H9 (cell line): ENCODE measurements at regions not wholly inside any gene's neighbourhood (a gene's known extent, or its start where the extent isn't known, plus 50 kb on each side); places are given as distances from the start of the nearest gene placed in this dataset.

ENCODE experiments used
- DNase-seq: peaks from one replicate; pipeline ENCODE4 v3.0.0-alpha.2; 2017
- H2AFZ ChIP-seq: one replicate; pipeline ENCODE4 v1.6.1; 2013; ENCODE audit warnings: mild to moderate bottlenecking, low read length, control low read depth, moderate library complexity
- H2AK5ac ChIP-seq: 2 replicates; pipeline ENCODE4 v1.6.1; 2013; ENCODE audit warnings: low read length, control low read depth, mixed read lengths; ENCODE audit not compliant: insufficient read length
- H2BK120ac ChIP-seq: one replicate; pipeline ENCODE4 v1.6.1; 2013; ENCODE audit warnings: low read depth, mild to moderate bottlenecking, low read length, control low read depth, inconsistent platforms; ENCODE audit not compliant: poor library complexity, severe bottlenecking
- H2BK12ac ChIP-seq: 2 replicates; pipeline ENCODE4 v1.6.1; 2013; ENCODE audit warnings: low read length, control low read depth, mixed read lengths, low read depth; ENCODE audit not compliant: insufficient read length
- H2BK15ac ChIP-seq: 2 replicates; pipeline ENCODE4 v1.6.1; 2013; ENCODE audit warnings: low read depth, low read length, control low read depth
- H2BK20ac ChIP-seq: one replicate; pipeline ENCODE4 v1.6.1; 2013; ENCODE audit warnings: low read depth, mild to moderate bottlenecking, low read length, control low read depth, inconsistent platforms; ENCODE audit not compliant: poor library complexity, severe bottlenecking
- H2BK5ac ChIP-seq: 2 replicates; pipeline ENCODE4 v1.6.1; 2013; ENCODE audit warnings: low read length, control low read depth, mixed read lengths; ENCODE audit not compliant: insufficient read length
- H3K14ac ChIP-seq: 2 replicates; pipeline ENCODE4 v1.6.1; 2013; ENCODE audit warnings: low read length, control low read depth; ENCODE audit not compliant: insufficient read depth
- H3K18ac ChIP-seq: 2 replicates; pipeline ENCODE4 v1.6.1; 2013; ENCODE audit warnings: low read depth, mild to moderate bottlenecking, mixed read lengths, low read length, control low read depth; ENCODE audit not compliant: insufficient read length
- H3K23ac ChIP-seq: 2 replicates; pipeline ENCODE4 v1.6.1; 2013; ENCODE audit warnings: low read length, control low read depth, mixed read lengths, low read depth; ENCODE audit not compliant: insufficient read length
- H3K23me2 ChIP-seq: 2 replicates; pipeline ENCODE4 v1.6.1; 2013; ENCODE audit warnings: low read depth, mild to moderate bottlenecking, mixed read lengths, low read length, control low read depth; ENCODE audit not compliant: insufficient read length, poor library complexity, severe bottlenecking
- H3K27ac ChIP-seq: 2 replicates; pipeline ENCODE4 v1.5.1; 2013; ENCODE audit warnings: low read length, control low read depth, mixed read lengths, low read depth; ENCODE audit not compliant: insufficient read length
- H3K27me3 ChIP-seq: 2 replicates; pipeline ENCODE4 v1.6.1; 2013; ENCODE audit warnings: low read length, control low read depth, inconsistent platforms; ENCODE audit not compliant: insufficient read depth
- H3K4ac ChIP-seq: 2 replicates; pipeline ENCODE4 v1.6.1; 2013; ENCODE audit warnings: low read depth, mild to moderate bottlenecking, control low read depth, inconsistent platforms, low read length, moderate library complexity
- H3K4me1 ChIP-seq: 2 replicates; pipeline ENCODE4 v1.6.1; 2013; ENCODE audit warnings: low read length, control low read depth, inconsistent platforms; ENCODE audit not compliant: insufficient read depth
- H3K4me2 ChIP-seq: 2 replicates; pipeline ENCODE4 v1.6.1; 2013; ENCODE audit warnings: low read length, control low read depth, mixed read lengths; ENCODE audit not compliant: insufficient read length, insufficient read depth
- H3K56ac ChIP-seq: 2 replicates; pipeline ENCODE4 v1.6.1; 2013; ENCODE audit warnings: low read depth, mild to moderate bottlenecking, mixed read lengths, low read length, control low read depth; ENCODE audit not compliant: insufficient read length
- H3K79me1 ChIP-seq: 2 replicates; pipeline ENCODE4 v1.6.1; 2013; ENCODE audit warnings: low read depth, mild to moderate bottlenecking, moderate library complexity, low read length, control low read depth, inconsistent platforms; ENCODE audit not compliant: insufficient read depth, poor library complexity, severe bottlenecking
- H3K79me2 ChIP-seq: 2 replicates; pipeline ENCODE4 v1.6.1; 2013; ENCODE audit warnings: low read length, control low read depth, inconsistent platforms; ENCODE audit not compliant: insufficient read depth
- H3K9ac ChIP-seq: 2 replicates; pipeline ENCODE4 v1.6.1; 2013; ENCODE audit warnings: low read length, control low read depth, mixed read lengths; ENCODE audit not compliant: insufficient read length; ENCODE audit errors: extremely low read depth
- H3K9me3 ChIP-seq: one replicate; pipeline ENCODE4 v1.6.1; 2013; ENCODE audit warnings: low read depth, low read length, inconsistent platforms; ENCODE audit not compliant: control insufficient read depth
- H3T11ph ChIP-seq: one replicate; pipeline ENCODE4 v1.6.1; 2013; ENCODE audit warnings: mild to moderate bottlenecking, low read length, control low read depth, inconsistent platforms
- H4K20me1 ChIP-seq: one replicate; pipeline ENCODE4 v1.6.1; 2013; ENCODE audit not compliant: control insufficient read depth, insufficient read length, insufficient read depth
- H4K5ac ChIP-seq: 2 replicates; pipeline ENCODE4 v1.6.1; 2013; ENCODE audit warnings: low read depth, mild to moderate bottlenecking, mixed read lengths, low read length, control low read depth; ENCODE audit not compliant: insufficient read length
- H4K8ac ChIP-seq: replicated peaks from 2 replicates; pipeline ENCODE4 v1.6.1; 2013; ENCODE audit warnings: low read length, control low read depth, mixed read lengths, low read depth; ENCODE audit not compliant: insufficient read length
- H4K91ac ChIP-seq: 2 replicates; pipeline ENCODE4 v1.6.1; 2013; ENCODE audit warnings: low read depth, mild to moderate bottlenecking, moderate library complexity, mixed read lengths, low read length, control low read depth; ENCODE audit not compliant: insufficient read length
- H3K27ac Mint-ChIP-seq, 3 experiments: 2 replicates in 2 of 3; 3 replicates in 1 of 3; pipeline ENCODE4 v1.8.0; 2020 to 2021; ENCODE audit warnings: mixed read lengths in 3 of 3, mild to moderate bottlenecking in 1 of 3, moderate library complexity in 1 of 3
- H3K27me3 Mint-ChIP-seq: 2 replicates; pipeline ENCODE4 v1.8.0; 2021; ENCODE audit warnings: low read depth, mild to moderate bottlenecking, moderate library complexity, mixed read lengths
- H3K36me3 Mint-ChIP-seq, 3 experiments: 2 replicates in 2 of 3; 3 replicates in 1 of 3; pipeline ENCODE4 v1.8.0; 2020 to 2021; ENCODE audit warnings: low read depth in 3 of 3, mixed read lengths in 3 of 3; ENCODE audit not compliant: insufficient read depth in 1 of 3
- H3K4me1 Mint-ChIP-seq, 2 experiments: 2 replicates each; pipeline ENCODE4 v1.8.0; 2020; ENCODE audit warnings: mixed read lengths in 2 of 2
- H3K4me3 Mint-ChIP-seq, 2 experiments: 2 replicates in 1 of 2; 3 replicates in 1 of 2; pipeline ENCODE4 v1.8.0; 2020 to 2021; ENCODE audit warnings: mild to moderate bottlenecking in 2 of 2, mixed read lengths in 2 of 2, moderate library complexity in 1 of 2
- H3K9me3 Mint-ChIP-seq, 2 experiments: 2 replicates in 1 of 2; 3 replicates in 1 of 2; pipeline ENCODE4 v1.8.0; 2020; ENCODE audit warnings: mild to moderate bottlenecking in 2 of 2, mixed read lengths in 2 of 2, moderate library complexity in 1 of 2
- WGBS: extraction: QIAGEN DNeasy Blood & Tissue Kit; methylation state at CpG from one replicate; pipeline ENCODE4 v1.1.7; 2013; ENCODE audit warnings: missing lambda C conversion rate, low lambda C conversion rate, mixed read lengths; ENCODE audit not compliant: insufficient read length; ENCODE audit errors: extremely low coverage; 5-methylcytosine and 5-hydroxymethylcytosine counted together
- TF ChIP-seq, protein P1 (sequence below): fragments of 200-600 bp; sonication (generic); conservative IDR thresholded peaks from 3 replicates; pipeline ENCODE4 v1.8.0; 2021; ENCODE audit warnings: antibody characterized with exemption, mild to moderate bottlenecking

- H3K4me1 ChIP-seq: peaks cover 3% of the 10 kb centered on the region; the same call in 1 of the 2 replicates
- no peaks in the 10 kb centered on the region for H3K79me1 ChIP-seq
- H2BK120ac ChIP-seq: no peak overlapping the region
- H3K4me2 ChIP-seq: no peak overlapping the region
- no peak overlapping the region for H3K27ac Mint-ChIP-seq
- WGBS: no CpG with 5 or more reads among the region's 3 CpGs
- H3K23me2 ChIP-seq: no peaks in the 10 kb centered on the region
- no peak overlapping the region for H3K27ac ChIP-seq
- no peak overlapping the region for H2BK12ac ChIP-seq
- no peaks in the 10 kb centered on the region for H4K20me1 ChIP-seq
- no peak overlapping the region for H3T11ph ChIP-seq
- H3K4ac ChIP-seq: no peak overlapping the region
- no peak overlapping the region for H3K18ac ChIP-seq
- H3K27me3 Mint-ChIP-seq: peaks cover 3% of the 10 kb centered on the region
- TF ChIP-seq, protein P1, sequence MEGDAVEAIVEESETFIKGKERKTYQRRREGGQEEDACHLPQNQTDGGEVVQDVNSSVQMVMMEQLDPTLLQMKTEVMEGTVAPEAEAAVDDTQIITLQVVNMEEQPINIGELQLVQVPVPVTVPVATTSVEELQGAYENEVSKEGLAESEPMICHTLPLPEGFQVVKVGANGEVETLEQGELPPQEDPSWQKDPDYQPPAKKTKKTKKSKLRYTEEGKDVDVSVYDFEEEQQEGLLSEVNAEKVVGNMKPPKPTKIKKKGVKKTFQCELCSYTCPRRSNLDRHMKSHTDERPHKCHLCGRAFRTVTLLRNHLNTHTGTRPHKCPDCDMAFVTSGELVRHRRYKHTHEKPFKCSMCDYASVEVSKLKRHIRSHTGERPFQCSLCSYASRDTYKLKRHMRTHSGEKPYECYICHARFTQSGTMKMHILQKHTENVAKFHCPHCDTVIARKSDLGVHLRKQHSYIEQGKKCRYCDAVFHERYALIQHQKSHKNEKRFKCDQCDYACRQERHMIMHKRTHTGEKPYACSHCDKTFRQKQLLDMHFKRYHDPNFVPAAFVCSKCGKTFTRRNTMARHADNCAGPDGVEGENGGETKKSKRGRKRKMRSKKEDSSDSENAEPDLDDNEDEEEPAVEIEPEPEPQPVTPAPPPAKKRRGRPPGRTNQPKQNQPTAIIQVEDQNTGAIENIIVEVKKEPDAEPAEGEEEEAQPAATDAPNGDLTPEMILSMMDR: no peak
- H3K4me3 Mint-ChIP-seq: no peak overlapping the region
- H3K36me3 Mint-ChIP-seq: 0 out of 7 replicates have a peak, but pooled peaks cover 0 to 4% (median 0%) of the 10 kb centered on the region in 3 experiments
- H3K9me3 Mint-ChIP-seq: peaks cover 0 to 3% of the 10 kb centered on the region in 2 experiments; a peak in 1 of 5 replicates
- no peak overlapping the region for H2AFZ ChIP-seq
- H2BK15ac ChIP-seq: no peak overlapping the region
- no peaks in the 10 kb centered on the region for H3K9me3 ChIP-seq
- no peak overlapping the region for H4K8ac ChIP-seq
- H4K5ac ChIP-seq: no peak overlapping the region
- no peak overlapping the region for H4K91ac ChIP-seq
- no peak overlapping the region for H3K14ac ChIP-seq
- H3K56ac ChIP-seq: no peak overlapping the region
- no peak overlapping the region for H3K23ac ChIP-seq
- no peaks in the 10 kb centered on the region for H3K79me2 ChIP-seq
- no peak for DNase-seq
- H2BK5ac ChIP-seq: no peak overlapping the region
- H3K4me1 Mint-ChIP-seq: peaks cover 13 to 17% of the 10 kb centered on the region in 2 experiments
- no peak overlapping the region for H2BK20ac ChIP-seq
- no peak overlapping the region for H3K9ac ChIP-seq
- H2AK5ac ChIP-seq: no peak overlapping the region
- H3K27me3 ChIP-seq: no peaks in the 10 kb centered on the region
These were observed 325.9 kb upstream of the TBL1XR1 start for GRCh38 chr3:177523067-177523675.
